GM23248 (cell line): ENCODE measurements at regions not wholly inside any gene's neighbourhood (a gene's known extent, or its start where the extent isn't known, plus 50 kb on each side); places are given as distances from the start of the nearest gene placed in this dataset.

ENCODE experiments used
- DNase-seq: peaks from one replicate; pipeline ENCODE4 v3.0.0-alpha.2; 2015
- H2AFZ ChIP-seq: fragments of 200-600 bp; sonication (generic); 2 replicates; pipeline ENCODE4 v1.6.1; 2016; ENCODE audit warnings: antibody characterized with exemption
- H3F3A ChIP-seq: fragments of 200-600 bp; sonication (generic); 2 replicates; pipeline ENCODE4 v1.6.1; 2016; ENCODE audit warnings: mild to moderate bottlenecking, antibody characterized with exemption, mixed run types; ENCODE audit not compliant: insufficient read depth
- H3K27ac ChIP-seq: fragments of 200-600 bp; sonication (generic); 2 replicates; pipeline ENCODE4 v1.5.1; 2016; ENCODE audit warnings: mild to moderate bottlenecking
- H3K27me3 ChIP-seq: fragments of 200-600 bp; sonication (generic); replicated peaks from 2 replicates; pipeline ENCODE4 v1.6.1; 2016; ENCODE audit warnings: mild to moderate bottlenecking; ENCODE audit not compliant: insufficient read depth
- H3K36me3 ChIP-seq: fragments of 200-600 bp; sonication (generic); 2 replicates; pipeline ENCODE4 v1.6.1; 2016; ENCODE audit warnings: low read depth, mild to moderate bottlenecking
- H3K4me1 ChIP-seq: fragments of 200-600 bp; sonication (generic); 2 replicates; pipeline ENCODE4 v1.6.1; 2016; ENCODE audit warnings: mild to moderate bottlenecking; ENCODE audit not compliant: insufficient read depth
- H3K4me2 ChIP-seq: fragments of 200-600 bp; sonication (generic); one replicate; pipeline ENCODE4 v1.6.1; 2016; ENCODE audit warnings: mild to moderate bottlenecking; ENCODE audit not compliant: unreplicated experiment
- H3K4me3 ChIP-seq: fragments of 200-600 bp; sonication (generic); 2 replicates; pipeline ENCODE4 v1.5.1; 2016; ENCODE audit warnings: mild to moderate bottlenecking
- H3K79me2 ChIP-seq: fragments of 200-600 bp; sonication (generic); 2 replicates; pipeline ENCODE4 v1.6.1; 2016; ENCODE audit warnings: mild to moderate bottlenecking; ENCODE audit not compliant: insufficient read depth
- H3K9ac ChIP-seq: fragments of 200-600 bp; sonication (generic); 2 replicates; pipeline ENCODE4 v1.6.1; 2016; ENCODE audit warnings: mild to moderate bottlenecking
- H3K9me2 ChIP-seq: fragments of 200-600 bp; sonication (generic); 2 replicates; pipeline ENCODE4 v1.6.1; 2016; ENCODE audit warnings: mixed run types, mild to moderate bottlenecking, moderate library complexity; ENCODE audit not compliant: insufficient read depth
- H3K9me3 ChIP-seq: fragments of 200-600 bp; sonication (generic); one replicate; pipeline ENCODE4 v1.6.1; 2017; ENCODE audit warnings: low read depth
- H4K20me1 ChIP-seq: fragments of 200-600 bp; sonication (generic); 2 replicates; pipeline ENCODE4 v1.6.0; 2016; ENCODE audit not compliant: insufficient read depth
- EZH2 ChIP-seq: fragments of 200-600 bp; sonication (generic); IDR thresholded peaks from 2 replicates; pipeline ENCODE4 v1.6.1; 2018; ENCODE audit warnings: antibody characterized with exemption, mild to moderate bottlenecking; ENCODE audit not compliant: insufficient read depth, poor library complexity, severe bottlenecking
- EZH2phosphoT487 ChIP-seq: fragments of 200-600 bp; sonication (generic); IDR thresholded peaks from 2 replicates; pipeline ENCODE4 v1.6.1; 2018; ENCODE audit warnings: antibody characterized with exemption, moderate library complexity, mild to moderate bottlenecking, low read depth; ENCODE audit not compliant: insufficient read depth
- WGBS, 2 experiments: methylation state at CpG; one replicate each; pipeline ENCODE4 v1.1.6; 2015 to 2017; ENCODE audit warnings: low lambda C conversion rate in 2 of 2, low coverage in 1 of 2; ENCODE audit errors: missing lambda C conversion rate in 2 of 2; 5-methylcytosine and 5-hydroxymethylcytosine counted together
- in situ Hi-C: fragments of 300-500 bp; cut with MboI; formaldehyde crosslinking; loops from 2 replicates; pipeline ENCODE4 v1.15.0; 2020

GRCh38 chr14:49464885-49465284, 121.3 kb downstream of the RPS29 start:
- Histone ChIP-seq H3K36me3 (no peaks in the 10 kb centered on the region), H3K4me2 (no peak overlapping the region), H2AFZ (no peak overlapping the region), H3K9ac (no peak overlapping the region), H3K4me1 (no peaks in the 10 kb centered on the region), H3K9me2 (no peaks in the 10 kb centered on the region), H4K20me1 (no peaks in the 10 kb centered on the region), H3K9me3 (no peaks in the 10 kb centered on the region), H3K79me2 (no peaks in the 10 kb centered on the region), H3F3A (no peaks in the 10 kb centered on the region), H3K4me3 (no peak overlapping the region), H3K27ac (no peak overlapping the region), H3K27me3 (peaks cover 19% of the 10 kb centered on the region; the same call in 1 of the 2 replicates)
- WGBS, 2 experiments, result 93 to 94% methylated on average over 1 of the region's 1 CpG
- no peak for TF ChIP-seq EZH2
- DNase-seq, result peak; percentile 5
- in situ Hi-C loops, result no loop called here

- no peak overlapping the region for H3K9ac ChIP-seq
- 95 to 100% methylated on average over 1 of the region's 1 CpG for WGBS, 2 experiments
- H3K27ac ChIP-seq, result no peak overlapping the region
- in situ Hi-C loops, result no loop called here
- H3K4me2 ChIP-seq, result no peak overlapping the region
- H4K20me1 ChIP-seq, result no peaks in the 10 kb centered on the region
- H3K36me3 ChIP-seq, result no peaks in the 10 kb centered on the region
- no peaks in the 10 kb centered on the region for H3F3A ChIP-seq
- no peak for DNase-seq
- peaks cover 23% of the 10 kb centered on the region for H3K27me3 ChIP-seq
- TF ChIP-seq EZH2 (no peak), EZH2phosphoT487 (no peak)
- no peaks in the 10 kb centered on the region for H3K9me2 ChIP-seq
- H2AFZ ChIP-seq, result no peak overlapping the region
- H3K4me1 ChIP-seq, result no peaks in the 10 kb centered on the region
- no peaks in the 10 kb centered on the region for H3K79me2 ChIP-seq
- no peak overlapping the region for H3K4me3 ChIP-seq
- no peaks in the 10 kb centered on the region for H3K9me3 ChIP-seq
These were observed 123.0 kb downstream of the RPS29 start for GRCh38 chr14:49463146-49463545.

- Histone ChIP-seq H3K4me1 (no peaks in the 10 kb centered on the region), H4K20me1 (no peaks in the 10 kb centered on the region), H3K27me3 (peaks cover 20% of the 10 kb centered on the region), H3K4me3 (no peak overlapping the region), H3K9ac (no peak overlapping the region), H3K36me3 (no peaks in the 10 kb centered on the region), H3K27ac (no peak overlapping the region), H2AFZ (no peak overlapping the region), H3K79me2 (no peaks in the 10 kb centered on the region), H3K9me3 (no peaks in the 10 kb centered on the region), H3F3A (no peaks in the 10 kb centered on the region), H3K4me2 (no peak overlapping the region), H3K9me2 (no peaks in the 10 kb centered on the region)
- 2 to 6% methylated on average over 2 of the region's 2 CpGs for WGBS, 2 experiments
- peak; percentile 84 for DNase-seq
- in situ Hi-C loops, result no loop called here
- no peak for TF ChIP-seq EZH2
These were observed 124.4 kb downstream of the RPS29 start for GRCh38 chr14:49461529-49462401.

- H2AFZ ChIP-seq, result no peak overlapping the region
- H3K4me2 ChIP-seq, result no peak overlapping the region
- H3K79me2 ChIP-seq, result no peaks in the 10 kb centered on the region
- H3K36me3 ChIP-seq, result no peaks in the 10 kb centered on the region
- TF ChIP-seq EZH2, result no peak
- no peak for TF ChIP-seq EZH2phosphoT487
- WGBS, 2 experiments, result 24 to 27% methylated on average over 2 of the region's 2 CpGs
- in situ Hi-C loops, result no loop called here
- H3K27ac ChIP-seq, result no peak overlapping the region
- no peaks in the 10 kb centered on the region for H3F3A ChIP-seq
- no peaks in the 10 kb centered on the region for H4K20me1 ChIP-seq
- no peaks in the 10 kb centered on the region for H3K9me2 ChIP-seq
- no peak overlapping the region for H3K4me3 ChIP-seq
- H3K9me3 ChIP-seq, result no peaks in the 10 kb centered on the region
- H3K27me3 ChIP-seq, result peaks cover 19% of the 10 kb centered on the region
- DNase-seq, result no peak
- H3K9ac ChIP-seq, result no peak overlapping the region
- no peaks in the 10 kb centered on the region for H3K4me1 ChIP-seq
These were observed 125.5 kb downstream of the RPS29 start for GRCh38 chr14:49460662-49461061.
